GM18870 (cell line): ENCODE measurements at regions not wholly inside any gene's neighbourhood (a gene's known extent, or its start where the extent isn't known, plus 50 kb on each side); places are given as distances from the start of the nearest gene placed in this dataset.
"Not testable (repeated sequence)": the region's sequence is repeated elsewhere in the genome, so short reads cannot be mapped to it uniquely, and the experiment has no call there.

Experiments used
- ATAC-seq: cut with Tn5 transposase; IDR thresholded peaks from one replicate; pipeline ENCODE4 v1.9.1; 2021; ENCODE audit warnings: moderate library complexity; ENCODE audit not compliant: unreplicated experiment

- ATAC-seq, result no peak
Observed at GRCh38 chr11:15825976-15826650, 530.2 kb downstream of the SOX6 start.

GRCh38 chr11:15826826-15827225 is 529.5 kb downstream of the SOX6 start:
- no peak for ATAC-seq

GRCh38 chr11:15828215-15828853 is 528.0 kb downstream of the SOX6 start:
- ATAC-seq, result no peak

DNA sequence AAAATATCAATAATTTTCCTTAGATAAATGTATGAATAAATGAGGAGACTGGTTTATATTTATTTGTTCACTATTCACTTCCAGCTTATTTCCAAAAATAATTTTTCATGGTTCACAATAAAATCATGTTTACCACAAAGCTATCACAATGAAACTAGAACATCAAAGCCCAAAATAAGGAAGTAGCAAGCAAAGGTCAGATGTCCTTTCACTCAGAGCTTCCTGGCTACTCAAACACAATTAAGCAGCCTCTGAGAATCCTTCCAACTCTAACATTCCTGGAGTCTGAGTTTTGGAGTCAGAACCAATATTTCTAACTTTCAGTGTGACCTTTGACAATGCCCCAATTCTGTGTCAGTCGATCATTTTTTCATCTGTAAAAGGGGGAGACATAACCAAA is 527.0 kb downstream of the SOX6 start:
- no peak for ATAC-seq

GRCh38 chr11:15830741-15831428 is 525.5 kb downstream of the SOX6 start:
- ATAC-seq, result no peak

DNA sequence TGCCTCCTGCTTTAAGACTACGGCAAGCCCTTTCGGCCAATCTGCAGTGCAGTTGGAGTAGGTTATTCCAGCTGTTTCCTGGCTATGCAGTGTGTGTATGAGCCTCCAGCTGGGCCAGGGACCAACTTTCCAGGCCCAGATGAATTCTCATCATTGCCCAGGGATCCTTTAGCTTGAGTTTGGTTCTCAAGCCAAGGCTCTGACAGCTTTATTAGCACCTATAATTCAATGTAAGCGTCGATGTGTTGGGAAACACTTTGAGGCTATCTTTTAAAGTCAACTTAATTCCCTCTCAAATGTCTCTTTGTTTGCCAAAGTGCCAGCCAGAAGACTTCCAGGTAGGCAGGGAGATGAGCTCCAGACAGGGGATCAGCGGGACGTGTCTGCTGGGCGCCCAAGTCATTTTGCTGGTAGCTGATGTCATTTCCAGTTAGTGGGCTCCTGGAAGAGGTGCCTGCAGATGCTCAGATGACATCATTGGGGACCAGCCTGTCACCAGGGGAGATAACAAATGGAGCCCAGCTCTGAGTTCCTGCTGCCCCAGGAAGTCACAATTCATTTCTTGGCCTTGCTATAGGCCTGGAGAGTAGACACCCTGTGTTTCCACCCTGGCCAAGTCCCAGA is 520.4 kb downstream of the SOX6 start:
- no peak for ATAC-seq

DNA sequence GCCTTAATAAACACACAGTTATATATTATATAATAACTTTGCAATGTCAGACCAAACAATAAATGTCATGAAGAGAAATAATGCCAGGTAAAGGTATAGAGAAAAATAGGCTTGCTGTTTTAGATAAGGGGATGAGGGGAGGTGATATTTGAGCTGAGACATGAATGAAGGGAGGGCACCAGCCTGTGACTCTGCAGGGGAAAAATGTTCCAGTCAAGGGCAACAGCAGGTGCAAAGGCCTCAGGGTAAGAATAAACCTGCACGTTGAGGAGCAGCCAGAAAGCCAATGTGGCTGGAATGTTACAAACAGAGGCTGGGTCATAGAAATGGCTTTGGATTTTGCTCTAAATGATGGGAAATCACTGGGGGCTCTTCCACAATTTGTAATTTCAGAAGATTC is 519.6 kb downstream of the SOX6 start:
- ATAC-seq, result no peak

- ATAC-seq, result no peak
Observed at GRCh38 chr11:15837901-15838489, 518.4 kb downstream of the SOX6 start.

DNA sequence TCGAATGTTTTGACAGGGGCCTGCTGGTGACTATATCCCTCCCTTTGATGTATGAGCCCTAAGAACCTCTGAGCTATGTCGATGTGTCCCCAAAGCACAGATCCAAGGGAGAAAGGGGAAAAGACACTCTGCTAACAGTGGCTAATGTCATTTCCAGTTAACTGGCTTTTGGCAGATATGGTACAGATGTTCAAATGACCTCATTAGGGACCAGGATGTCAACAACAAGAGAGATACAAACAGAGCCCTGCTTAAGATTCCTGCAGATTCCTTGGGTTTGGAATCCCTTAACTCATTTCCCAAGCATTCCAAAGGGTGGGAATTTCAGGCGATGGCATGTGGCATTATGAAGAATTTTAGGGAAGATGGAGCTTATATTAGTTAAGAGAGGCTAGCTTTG is 517.3 kb downstream of the SOX6 start:
- ATAC-seq, result no peak

- ATAC-seq, result no peak
Observed at GRCh38 chr11:15840966-15841365, 515.4 kb downstream of the SOX6 start.

- ATAC-seq, result no peak
Observed at GRCh38 chr11:15841931-15842740, 514.2 kb downstream of the SOX6 start.

DNA sequence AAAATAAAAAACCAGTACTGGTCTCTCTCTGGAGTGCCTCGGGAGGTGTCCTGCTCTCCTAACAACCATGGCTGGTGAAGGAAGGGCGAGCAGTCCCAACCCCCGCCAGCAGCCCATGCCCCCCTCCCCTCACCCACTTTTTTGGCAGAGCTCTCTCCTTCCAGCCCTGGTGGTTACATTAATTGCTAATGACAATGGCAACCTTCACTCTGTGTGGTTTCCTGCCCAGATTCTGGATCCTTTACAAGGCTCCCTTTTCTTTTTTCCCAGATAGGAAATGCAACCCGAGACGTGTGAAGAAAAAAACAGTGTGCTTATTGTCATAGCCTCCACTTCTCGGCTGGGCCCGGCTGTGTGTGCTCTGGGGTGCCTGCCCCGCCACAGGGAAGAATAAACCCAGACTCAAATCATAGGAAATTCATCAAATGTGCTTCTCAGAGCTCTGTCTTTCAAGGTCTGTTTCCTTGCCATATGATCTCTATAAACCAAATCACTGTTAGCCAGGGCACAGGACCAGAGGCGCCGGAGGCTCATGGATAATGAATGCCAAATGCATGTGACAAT is 513.0 kb downstream of the SOX6 start:
- no peak for ATAC-seq

DNA sequence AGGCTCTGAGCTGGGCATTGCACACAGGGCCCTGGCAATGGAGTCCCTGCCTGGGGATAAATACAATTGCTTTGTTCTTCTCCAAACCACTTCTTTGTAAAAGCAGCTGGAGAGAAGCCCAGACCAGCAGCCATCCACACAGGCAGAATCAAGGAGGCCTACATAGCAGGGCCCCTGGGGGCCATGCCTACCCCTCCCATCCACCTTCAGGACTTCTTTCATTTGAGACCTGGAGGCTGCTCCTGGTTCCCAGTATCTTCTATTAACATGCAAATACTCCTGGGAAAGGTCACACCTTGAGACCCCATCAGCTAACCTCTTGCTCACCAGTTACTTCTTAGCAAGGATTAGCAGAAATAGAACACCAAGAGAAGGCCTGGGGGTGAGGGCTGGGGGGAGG is 511.1 kb downstream of the SOX6 start:
- ATAC-seq, result no peak

DNA sequence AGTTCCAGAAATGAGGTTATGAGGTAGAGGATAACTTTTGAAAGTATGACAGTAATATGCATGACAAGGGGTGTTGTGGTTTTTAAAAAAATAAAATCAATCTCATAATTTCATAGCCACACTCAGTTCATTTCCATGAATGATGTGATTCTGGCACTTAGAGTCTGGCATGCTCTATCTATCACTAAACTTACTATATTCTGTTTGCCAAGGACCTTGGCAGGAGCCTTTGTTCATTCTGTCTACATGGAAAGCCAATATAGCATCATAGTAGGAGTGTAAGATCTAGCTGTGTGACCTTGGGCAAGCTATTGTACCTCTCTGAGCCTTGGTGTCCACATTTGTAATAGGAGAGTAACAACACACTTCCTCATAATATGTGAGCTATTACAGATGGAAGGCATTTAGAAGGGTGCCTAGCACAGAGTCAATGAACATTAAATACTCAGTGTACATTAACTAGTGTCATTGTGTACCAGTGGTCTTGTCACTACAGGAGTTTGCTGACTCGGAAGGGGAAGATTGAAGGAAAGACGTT is 507.6 kb downstream of the SOX6 start:
- no peak for ATAC-seq

GRCh38 chr11:15849257-15849656 is 507.1 kb downstream of the SOX6 start:
- ATAC-seq, result no peak

DNA sequence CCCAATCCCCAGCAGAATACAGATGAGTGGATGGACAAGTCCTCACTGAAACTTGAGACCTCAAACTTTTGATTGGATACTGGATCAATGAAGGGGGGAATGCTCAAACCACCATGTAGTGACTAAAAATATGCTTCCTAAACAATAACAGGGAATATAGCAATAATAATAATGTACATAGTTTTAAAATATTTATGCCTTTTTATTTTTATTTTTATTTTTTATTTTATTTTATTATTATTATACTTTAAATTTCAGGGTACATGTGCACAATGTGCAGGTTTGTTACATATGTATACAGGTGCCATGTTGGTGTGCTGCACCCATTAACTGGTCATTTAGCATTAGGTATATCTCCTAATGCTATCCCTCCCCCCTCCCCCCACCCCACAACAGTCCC is 506.0 kb downstream of the SOX6 start:
- ATAC-seq, result not testable (repeated sequence)

DNA sequence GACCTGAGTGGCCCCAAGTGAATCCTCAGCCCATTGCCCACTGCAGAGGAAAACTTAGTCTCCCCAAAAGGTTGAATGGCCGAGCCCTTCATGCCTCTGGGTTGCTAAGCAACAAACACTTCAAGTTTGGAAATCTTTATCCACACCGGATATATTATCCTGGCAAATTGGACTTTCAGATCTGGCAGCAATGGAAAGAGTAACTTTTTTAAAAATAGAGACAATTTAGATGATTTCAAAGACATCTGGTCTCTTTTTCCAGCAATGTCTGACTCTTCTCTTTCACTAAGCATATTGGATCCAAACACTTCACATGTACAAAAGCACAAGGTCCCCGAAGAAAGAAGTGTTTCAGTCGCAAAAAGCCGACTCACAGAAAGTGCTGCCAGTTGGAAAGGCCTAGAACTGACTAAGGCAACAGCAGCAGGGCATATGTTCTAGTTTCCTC is 505.3 kb downstream of the SOX6 start:
- ATAC-seq, result no peak

DNA sequence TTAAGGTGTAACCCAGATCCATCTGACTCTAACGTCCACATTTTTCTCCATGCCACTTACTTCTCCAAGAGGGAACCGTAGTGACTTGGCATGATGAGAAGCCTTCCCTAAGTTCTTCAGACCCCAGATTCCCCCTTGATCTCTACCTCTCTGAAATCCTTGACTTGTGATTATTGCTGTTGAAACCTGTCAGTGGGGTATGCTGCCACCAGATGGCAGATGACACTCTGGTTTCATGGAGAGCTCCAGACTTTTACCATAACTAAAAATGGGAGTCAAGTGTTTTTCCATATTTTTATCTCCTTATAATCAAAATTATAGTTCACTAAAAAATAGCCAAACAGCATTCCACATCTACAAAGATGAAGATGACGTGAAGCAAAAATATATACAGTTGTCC is 504.2 kb downstream of the SOX6 start:
- no peak for ATAC-seq

GRCh38 chr11:15854245-15854644 is 502.1 kb downstream of the SOX6 start:
- ATAC-seq, result no peak

- ATAC-seq, result no peak
Observed at GRCh38 chr11:15858881-15859280, 497.5 kb downstream of the SOX6 start.
